NCI-H2107 treated with DMSO at 0.1 percent for 48 hours (cell line): ENCODE measurements at regions not wholly inside any gene's neighbourhood (a gene's known extent, or its start where the extent isn't known, plus 50 kb on each side); places are given as distances from the start of the nearest gene placed in this dataset.
A peak's percentile ranks its signal among the peaks of the same experiment; 100 is the strongest.

ENCODE experiments used
- DNase-seq: peaks from one replicate; lab custom pipeline; 2025; ENCODE audit not compliant: unreplicated experiment; lab: John Stamatoyannopoulos, UW

DNA sequence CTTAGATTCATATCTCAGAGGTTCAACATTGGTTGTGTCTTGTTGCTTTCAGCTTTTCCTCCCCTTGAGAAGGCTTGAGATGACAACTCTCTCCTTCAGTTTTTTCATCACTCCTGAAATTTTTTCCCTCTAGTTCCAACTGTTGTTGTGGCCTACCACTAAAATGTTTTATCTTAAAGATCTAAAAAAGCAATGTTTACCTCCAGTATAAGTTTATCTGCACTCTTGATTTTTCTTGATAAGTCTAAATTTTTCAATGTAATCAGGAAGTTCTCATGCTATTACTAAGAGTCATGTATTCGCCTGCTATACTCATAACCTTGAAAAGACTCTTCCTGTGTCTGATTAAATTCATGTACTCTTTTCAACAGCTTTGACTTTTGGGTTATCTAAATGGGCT, 366.3 kb upstream of the TFPI start:
- DNase-seq = no peak

GRCh38 chr2:187922846-187923245, 368.6 kb upstream of the TFPI start:
- DNase-seq = no peak

DNA sequence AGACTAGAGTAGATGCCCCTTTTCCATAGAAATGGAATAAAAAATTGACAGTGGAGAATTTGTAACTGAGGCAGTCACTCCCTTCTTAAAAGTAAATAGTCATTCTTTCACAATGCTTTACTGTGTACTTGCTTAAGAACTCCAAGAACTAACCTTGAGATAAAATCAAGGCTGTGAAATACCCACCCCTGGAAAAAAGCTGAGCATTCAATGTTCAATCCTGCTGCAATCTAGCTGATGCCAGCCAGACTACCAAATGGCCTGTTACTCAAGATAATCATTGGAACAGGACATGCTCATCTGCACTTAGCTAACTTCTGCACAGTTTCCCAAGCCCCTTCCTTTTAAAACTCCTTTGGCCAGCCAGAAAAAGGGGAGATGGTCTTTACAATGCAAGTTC, 367.4 kb upstream of the GULP1 start:
- DNase-seq = no peak

- DNase-seq = no peak
These were observed 357.4 kb upstream of the GULP1 start for GRCh38 chr2:187934236-187934635.

DNA sequence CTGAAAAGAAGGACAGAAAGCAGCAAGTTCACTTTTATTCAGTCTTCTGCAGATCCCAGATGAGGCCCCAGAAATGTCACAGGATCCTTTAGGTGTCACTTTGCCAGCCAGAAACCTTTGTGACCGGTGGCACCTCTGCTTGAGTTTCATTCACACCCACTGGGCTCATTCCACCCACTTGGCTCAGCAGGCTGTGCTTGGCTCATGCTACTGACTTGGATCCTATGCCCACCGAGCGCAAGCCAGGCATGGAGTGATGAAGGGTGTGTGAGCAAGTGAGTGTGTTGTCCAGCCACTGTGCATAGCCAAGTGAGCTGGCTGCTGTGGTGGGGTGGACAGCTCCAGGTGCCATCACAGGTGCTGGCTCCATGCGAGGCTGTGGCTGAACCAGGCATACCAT, 357.0 kb upstream of the GULP1 start:
- no peak for DNase-seq

DNA sequence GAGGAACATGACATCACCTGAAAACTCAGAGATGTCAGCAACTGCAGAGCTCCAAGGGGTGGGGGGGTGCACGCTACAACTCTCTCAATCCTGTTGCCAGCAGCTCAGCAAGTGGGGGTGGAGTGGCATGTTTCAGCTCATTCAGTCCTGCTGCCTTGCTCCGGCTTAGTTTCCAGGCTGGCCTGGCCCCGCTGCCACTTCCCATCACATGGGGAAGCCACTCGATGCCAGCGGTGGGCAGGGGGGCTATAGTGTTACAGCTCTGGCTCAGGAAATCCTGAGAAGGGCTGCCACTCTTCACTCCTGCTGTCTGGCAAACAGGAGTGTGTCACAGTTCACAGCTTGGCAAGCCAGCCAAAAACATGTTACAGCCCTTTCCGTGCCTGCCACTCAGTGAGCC, 356.5 kb upstream of the GULP1 start:
- DNase-seq = no peak

DNA sequence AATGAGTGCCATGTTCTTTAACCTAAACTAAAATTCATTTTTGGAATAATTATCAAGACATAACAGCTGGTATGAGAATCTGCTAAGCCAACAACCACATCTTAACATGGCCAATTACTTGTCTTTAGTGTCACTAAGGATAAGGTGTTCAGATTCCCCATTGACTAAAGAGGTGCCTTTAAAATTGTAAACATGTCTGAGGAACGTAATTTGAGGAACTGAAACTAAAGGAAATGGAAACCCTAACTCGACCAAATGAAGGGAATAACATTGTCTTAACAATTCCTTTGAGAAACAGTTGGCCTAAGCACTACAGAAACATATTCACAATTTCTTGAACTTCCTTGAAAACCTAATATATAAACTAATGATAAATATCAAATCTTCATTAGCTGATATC, 355.4 kb upstream of the GULP1 start:
- DNase-seq = no peak

GRCh38 chr2:187939180-187939579, 352.5 kb upstream of the GULP1 start:
- DNase-seq = no peak

GRCh38 chr2:187942876-187943275, 348.8 kb upstream of the GULP1 start:
- DNase-seq = no peak

GRCh38 chr2:187943772-187944369, 347.8 kb upstream of the GULP1 start:
- DNase-seq = no peak

DNA sequence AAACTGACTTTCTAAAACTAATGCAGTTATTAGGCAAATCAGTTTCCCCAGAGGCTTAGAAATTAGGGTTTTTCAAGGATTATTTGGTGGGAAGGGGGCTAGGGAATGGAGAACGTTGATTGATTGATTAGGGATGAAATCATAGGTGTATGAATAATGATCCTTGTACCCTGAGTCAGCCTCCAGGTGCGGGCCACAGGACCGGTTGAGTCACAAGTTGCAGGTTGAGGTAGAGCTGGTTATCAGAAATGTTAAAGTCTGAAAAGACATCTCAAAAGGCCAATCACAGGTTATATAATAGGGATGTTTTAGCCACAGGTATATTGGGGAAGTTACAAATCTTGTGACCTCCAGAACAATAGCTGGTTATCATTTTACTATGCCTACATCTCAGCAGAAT, 341.8 kb upstream of the GULP1 start:
- DNase-seq = no peak

DNA sequence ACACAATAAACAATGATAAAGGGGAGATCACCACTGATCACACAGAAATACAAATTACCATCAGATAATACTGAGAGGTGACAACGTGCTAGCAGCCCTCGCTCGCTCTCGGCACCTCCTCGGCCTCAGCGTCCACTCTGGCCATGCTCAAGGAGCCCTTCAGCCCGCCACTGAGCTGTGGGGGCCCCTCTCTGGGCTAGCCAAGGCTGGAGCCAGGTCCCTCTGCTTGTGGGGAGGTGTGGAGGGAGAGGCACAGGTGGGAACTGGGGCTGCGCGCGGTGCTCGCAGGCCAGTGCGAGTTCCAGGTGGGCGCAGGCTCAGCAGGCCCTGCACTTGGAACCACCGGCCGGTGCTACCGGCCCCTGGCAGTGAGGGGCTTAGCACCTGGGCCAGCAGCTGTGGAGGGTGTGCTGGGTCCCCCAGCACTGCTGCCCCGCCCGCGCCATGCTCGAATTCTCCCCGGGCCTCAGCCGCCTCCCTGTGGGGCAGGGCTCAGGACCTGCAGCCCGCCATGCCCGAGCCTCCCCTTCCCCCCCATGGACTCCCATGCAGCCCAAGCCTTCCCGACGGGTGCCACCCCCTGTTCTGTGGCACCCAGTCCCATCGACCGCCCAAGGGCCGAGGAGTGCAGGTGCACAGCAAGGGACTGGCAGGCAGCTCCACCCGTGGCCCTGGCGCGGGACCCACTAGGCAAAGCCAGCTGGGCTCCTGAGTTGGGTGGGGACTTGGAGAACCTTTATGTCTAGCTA, 340.0 kb upstream of the GULP1 start:
- no peak for DNase-seq

DNA sequence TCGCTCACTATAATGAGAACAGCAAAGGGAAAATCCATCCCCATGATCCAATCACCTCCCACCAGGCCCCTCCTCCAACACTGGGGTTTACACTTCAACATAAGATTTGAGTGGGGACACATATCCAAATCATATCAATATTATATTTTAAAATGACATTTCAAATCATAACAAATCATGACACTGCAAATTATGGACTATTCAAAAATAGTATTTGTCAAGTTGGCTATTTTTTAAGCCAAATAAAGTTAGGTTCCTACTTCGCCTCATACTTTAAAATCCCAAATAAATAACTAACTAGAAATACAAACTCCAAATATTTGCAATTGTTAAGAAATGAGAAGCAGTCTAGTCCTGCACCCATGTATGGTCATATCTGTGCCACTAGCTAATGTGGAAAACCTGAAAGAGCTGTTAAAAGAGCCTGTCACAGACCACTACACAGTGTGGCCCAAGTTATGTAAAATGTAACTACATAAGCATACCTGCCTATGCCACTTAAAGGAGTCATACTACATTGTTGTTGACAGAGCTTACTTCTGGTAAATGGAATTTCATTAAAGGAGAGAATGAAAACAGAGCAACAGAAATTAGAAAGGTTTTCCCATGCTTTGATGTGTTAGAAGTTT, 334.7 kb upstream of the GULP1 start:
- no peak for DNase-seq

DNA sequence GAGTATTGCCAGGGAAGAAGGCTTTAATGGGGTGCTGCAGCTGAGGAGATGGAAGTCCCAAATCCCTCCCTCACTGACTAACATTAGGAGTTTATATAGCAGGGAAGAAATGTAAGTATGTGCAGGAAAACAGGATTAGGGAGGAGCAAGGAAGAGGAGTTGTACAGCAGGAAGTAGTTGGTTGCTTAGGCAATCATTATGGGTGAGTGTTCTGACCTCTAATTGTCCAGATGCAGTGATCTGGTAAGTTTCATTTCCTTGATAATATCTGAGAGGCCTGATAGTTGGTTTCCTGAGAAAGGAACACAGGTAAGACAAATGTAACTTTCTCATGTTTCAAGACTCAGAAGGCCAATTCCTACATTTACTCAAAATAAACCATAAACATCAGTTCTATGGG, 331.9 kb upstream of the GULP1 start:
- DNase-seq = no peak

DNA sequence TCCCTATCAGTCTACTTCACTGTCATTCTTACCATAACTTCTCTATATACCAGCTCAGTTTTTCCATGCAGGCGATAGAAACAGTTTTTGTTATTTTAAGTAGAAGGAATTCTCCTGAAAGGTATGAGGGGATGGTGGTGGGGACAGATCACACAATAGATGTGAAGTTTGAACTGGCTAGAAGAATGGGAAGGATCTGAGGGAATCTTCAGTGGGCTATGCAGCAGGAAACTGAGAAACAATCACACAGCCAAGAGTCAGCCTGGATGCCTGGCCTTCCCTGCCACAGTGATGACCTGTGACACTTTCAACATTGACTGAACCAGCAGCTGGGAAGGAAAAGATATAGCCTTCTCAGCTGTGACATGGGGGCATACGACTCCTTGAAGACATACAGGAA, 329.1 kb upstream of the GULP1 start:
- DNase-seq = no peak

- no peak for DNase-seq
These were observed 326.9 kb upstream of the GULP1 start for GRCh38 chr2:187964746-187965145.

DNA sequence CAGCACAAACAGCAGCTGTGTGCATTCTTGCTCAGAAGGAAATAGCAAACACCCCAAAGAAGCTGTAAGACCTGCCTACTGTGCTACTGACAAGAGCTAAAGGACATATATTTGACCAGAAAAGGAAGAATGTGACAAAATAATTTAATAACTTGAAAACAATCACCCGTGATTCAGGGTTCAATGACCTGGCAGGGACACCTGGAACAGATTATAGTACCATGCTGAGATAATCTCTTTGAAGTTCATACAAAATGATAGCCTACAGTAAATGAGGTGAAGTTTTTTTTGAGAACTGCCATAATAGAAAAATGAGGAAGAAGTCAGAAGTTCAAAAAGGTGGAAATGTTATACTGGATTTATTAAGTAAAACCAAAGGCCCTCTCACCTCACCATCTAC, 324.8 kb upstream of the GULP1 start:
- no peak for DNase-seq

GRCh38 chr2:187971893-187972292, 319.8 kb upstream of the GULP1 start:
- no peak for DNase-seq

GRCh38 chr2:187976259-187976985, 315.3 kb upstream of the GULP1 start:
- DNase-seq = no peak

DNA sequence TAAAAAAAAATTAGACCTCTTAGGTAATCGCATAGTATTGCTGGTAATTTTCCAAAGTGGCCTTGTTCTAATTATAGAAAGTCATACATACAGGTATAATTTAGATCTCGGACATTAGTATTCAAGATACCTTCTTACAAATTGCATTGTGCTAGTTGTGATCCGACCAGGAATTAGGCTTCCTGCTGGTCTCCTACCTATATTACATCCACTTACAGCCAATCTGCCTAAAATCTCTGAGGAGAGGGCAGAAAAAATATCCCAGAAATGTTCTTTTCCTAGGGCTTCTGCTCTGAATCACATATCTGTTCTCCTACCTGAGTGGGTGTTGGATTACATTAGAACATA, 314.7 kb upstream of the GULP1 start:
- DNase-seq = no peak

GRCh38 chr2:187978356-187978755, 313.3 kb upstream of the GULP1 start:
- DNase-seq = no peak

DNA sequence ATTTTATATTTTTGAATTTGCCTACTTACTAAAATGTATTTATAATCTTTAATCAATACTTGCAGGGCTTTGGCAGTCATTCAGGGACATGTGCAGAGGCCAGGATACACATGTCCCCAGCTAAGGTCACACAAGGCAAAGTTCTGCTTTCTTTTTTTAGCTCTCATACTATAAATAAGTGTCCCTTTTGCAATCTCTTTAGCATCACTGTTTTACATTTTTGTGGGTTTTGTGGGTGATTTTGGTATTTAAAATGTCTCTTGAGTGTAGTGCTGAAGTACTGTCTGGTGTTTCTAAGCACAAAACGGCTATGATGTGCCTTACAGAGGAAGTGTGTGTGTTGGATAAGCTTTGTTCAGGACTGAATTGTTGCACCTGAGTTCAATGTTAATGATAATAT, 309.0 kb upstream of the GULP1 start:
- DNase-seq = peak; percentile 0
